ENCODE measurements at regions not wholly inside any gene's neighbourhood (a gene's known extent, or its start where the extent isn't known, plus 50 kb on each side); places are given as distances from the start of the nearest gene placed in this dataset.
"Not testable (repeated sequence)": the region's sequence is repeated elsewhere in the genome, so short reads cannot be mapped to it uniquely, and the experiment has no call there.

DNA sequence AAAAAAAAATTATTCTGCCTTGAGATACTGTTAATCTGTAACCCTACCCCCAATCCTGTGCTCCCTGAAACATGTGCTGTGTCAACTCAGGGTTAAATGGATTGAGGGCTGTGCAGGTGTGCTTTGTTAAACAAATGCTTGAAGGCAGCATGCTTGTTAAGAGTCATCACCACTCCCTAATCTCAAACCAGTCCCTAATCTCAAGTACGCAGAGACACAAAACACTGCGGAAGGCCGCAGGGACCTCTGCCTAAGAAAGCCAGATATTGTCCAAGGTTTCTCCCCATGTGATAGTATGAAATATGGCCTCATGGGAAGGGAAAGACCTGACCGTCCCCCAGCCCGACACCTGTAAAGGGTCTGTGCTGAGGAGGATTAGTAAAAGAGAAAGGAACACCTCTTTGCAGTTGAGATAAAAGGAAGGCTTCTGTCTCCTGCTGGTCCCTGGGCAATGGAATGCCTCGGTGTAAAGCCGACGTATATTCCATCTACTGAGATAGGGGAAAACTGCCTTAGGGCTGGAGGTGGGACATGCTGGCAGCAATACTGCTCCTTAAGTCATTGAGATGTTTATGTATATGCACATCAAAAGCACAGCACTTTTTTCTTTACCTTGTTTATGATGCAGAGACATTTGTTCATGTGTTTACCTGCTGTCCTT lies 402.6 kb downstream of the TBC1D32 start:
- DNase-seq (ENCODE audit: low read depth in 2 of 2, low spot score in 1 of 2), result not testable (repeated sequence)

DNA sequence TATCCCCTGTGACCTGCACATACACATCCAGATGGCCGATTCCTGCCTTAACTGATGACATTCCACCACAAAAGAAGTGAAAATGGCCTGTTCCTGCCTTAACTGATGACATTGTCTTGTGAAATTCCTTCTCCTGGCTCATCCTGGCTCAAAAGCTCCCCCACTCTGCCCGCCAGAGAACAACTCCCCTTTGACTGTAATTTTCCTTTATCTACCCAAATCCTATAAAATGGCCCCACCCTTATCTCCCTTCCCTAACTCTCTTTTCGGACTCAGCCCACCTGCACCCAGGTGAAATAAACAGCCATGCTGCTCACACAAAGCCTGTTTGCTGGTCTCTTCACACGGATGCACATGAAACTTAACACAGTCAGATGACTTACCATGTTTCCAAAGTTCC lies 403.8 kb downstream of the TBC1D32 start:
- not testable (repeated sequence) for DNase-seq (ENCODE audit: low read depth in 2 of 2, low spot score in 1 of 2)

DNA sequence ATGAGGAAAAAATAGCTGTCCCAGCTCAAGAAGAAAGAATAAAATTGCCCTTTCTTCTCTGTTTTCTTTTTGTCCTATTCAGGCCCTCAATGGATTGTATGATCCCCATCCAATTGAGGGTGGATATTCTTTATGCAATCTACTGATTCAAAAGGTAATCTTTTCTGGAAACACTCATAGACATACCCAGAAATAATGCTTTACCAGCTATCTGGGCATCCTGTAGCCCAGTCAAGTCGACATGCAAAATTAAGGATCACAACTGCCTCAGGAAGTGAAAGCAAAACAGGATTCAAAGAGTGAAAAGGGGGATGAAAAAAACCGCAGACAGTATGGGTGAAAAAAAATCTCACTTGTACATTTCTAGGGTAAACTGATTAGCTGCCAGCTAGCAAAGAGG lies 410.1 kb downstream of the TBC1D32 start:
- DNase-seq (ENCODE audit: low read depth in 2 of 2, low spot score in 1 of 2), result no peak

DNA sequence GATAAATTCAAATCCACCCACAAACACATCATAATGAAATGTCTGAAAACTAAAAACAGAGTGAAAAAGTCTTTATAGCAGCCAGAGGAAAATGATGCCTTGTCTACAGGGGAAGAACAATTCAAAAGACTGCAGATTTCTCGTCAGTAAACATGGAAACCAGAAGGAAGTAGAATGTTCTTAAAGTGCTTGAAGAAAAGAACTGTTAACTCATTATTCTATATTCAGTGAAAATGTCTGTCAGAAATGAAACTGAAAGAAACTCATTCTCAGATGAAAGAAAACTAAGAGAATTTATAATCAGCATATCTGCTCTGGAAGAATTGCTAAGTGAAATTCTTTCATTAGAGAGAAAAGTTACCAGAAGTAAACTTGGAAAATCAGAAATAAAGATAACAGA lies 416.1 kb downstream of the TBC1D32 start:
- no peak for DNase-seq (ENCODE audit: low read depth in 2 of 2, low spot score in 1 of 2)

DNA sequence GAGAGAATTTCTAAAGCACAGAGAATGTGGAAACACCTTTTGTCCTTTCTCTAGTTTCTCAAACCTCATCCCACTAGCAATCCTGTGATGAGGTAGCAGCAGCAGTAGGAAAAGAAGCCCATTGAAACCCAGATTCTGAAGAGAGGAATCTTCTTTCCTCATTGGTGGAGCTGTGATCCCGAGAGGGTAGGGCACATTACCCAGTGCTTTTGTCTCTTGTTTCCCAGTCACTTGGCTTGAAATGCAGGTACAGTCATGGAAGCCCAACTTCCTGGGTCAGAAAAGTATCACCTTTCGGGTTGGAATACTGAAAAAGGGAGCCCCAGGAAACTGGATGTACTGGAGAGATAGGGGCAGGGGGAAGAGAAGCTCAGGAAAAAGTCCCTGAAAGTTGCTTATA lies 417.4 kb downstream of the TBC1D32 start:
- DNase-seq (ENCODE audit: low read depth in 2 of 2, low spot score in 1 of 2), result no peak

DNA sequence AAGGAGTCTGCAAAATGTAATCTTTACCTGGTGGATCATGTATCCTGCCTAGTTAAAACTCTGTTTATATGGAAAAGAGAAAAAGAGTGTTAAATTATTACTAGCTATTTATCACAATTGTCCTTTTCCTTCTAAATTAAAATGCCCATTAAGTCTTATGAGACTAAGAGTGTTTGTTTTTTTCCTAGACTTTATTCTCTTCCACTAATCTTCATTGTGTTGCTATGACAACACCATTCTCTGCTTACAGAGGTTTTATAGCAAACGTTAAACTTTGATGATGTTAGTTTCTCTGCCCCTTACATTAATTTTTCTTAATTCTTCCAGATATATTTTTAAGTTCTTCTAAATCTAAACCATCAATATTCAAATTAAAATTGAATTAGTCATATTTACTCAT lies 420.8 kb downstream of the TBC1D32 start:
- no peak for DNase-seq (ENCODE audit: low read depth in 2 of 2, low spot score in 1 of 2)

DNA sequence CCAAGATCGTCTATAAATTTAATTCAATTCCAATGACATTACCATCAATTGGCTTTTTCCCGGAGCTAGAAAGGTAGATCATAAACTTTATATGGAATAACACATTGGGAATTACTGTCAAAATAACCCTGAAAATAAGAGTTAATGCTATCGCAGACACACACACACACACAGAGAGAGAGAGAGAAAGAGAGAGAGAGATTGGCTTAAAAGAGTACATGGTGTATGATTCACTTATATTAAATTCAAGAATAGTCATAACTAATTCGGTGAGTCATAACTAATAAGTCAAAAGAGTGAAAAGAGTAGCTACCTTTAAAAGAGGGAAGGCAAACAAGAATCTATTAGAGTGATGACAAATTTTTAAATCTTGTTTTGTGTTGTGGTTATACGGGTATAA lies 425.5 kb downstream of the TBC1D32 start:
- DNase-seq (ENCODE audit: low read depth in 2 of 2, low spot score in 1 of 2), result no peak

DNA sequence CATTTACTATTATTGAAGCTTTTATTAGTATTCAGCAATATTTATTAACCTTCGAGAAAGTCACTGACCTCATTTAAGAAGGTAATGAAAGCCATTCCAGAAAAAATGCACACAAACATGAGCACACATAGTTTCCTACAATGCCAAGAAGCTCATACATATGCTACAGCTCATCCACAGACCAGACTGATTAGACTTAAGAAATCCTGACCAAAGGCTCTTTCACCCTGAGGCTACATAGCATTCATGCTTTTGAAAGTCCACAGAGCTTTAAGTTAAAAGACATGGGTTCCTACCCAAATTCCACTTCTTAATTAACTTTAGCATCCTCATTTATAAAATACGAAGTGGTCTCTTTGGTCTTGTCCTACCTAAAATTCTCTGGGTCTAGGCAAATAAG lies 430.4 kb downstream of the TBC1D32 start:
- no peak for DNase-seq (ENCODE audit: low read depth in 2 of 2, low spot score in 1 of 2)

DNA sequence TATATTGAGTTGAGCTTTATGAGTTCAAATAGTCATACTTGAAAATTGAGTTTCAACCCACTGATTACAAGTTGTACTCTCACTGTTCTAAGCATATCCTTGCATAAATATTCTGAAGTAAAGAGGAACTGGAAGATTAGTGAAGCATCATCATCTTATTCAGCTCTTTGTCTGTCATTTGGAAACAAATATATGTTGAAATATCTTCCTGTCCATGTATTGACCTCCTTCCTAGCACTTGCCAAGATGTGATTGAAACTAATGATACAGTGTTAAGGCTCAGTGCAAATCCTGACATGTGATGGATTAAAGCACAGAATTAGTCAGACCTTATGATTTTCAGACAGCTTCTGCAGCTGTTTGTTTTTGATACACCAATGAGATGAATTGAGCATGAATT lies 434.3 kb downstream of the TBC1D32 start:
- no peak for DNase-seq (ENCODE audit: low read depth in 2 of 2, low spot score in 1 of 2)

DNA sequence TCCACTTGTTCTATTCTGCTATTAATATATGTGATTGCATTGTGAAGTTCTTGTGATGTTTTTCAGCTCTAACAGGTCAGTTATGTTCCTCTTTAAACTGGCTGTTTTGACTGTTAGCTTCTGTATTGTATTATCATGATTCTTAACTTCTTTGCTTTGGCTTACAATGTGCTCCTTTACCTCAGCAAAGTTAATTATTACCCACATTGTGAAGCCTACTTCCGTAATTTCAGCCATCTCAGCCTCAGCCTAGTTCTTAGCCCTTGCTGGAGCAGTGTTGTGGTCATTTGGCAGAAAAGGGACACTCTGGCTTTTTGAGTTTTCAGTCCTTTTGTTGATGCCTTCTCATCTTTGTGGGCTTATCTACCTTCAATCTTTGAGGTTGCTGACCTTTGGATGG lies 440.2 kb downstream of the TBC1D32 start:
- DNase-seq (ENCODE audit: low read depth in 2 of 2, low spot score in 1 of 2), result no peak

DNA sequence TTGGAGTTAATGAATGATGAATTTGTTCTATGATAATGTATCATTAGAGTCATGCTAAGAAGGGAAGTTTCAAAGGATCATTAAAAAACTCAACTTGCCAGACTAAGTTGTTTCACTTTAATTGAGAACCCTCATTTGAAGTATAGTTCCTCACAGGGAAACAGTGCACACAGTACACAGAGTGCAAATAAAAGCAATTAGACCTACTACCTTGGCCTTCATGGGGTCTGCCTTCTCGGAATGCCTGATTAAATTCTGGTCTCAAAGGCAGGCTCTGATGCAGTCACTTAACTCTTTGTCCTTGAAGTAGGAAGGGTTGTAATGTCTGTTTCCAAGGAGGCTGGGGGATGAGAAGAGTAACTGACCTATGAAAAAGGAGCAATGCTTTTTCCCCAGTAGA lies 457.3 kb downstream of the TBC1D32 start:
- DNase-seq (ENCODE audit: low read depth in 2 of 2, low spot score in 1 of 2), result no peak

DNA sequence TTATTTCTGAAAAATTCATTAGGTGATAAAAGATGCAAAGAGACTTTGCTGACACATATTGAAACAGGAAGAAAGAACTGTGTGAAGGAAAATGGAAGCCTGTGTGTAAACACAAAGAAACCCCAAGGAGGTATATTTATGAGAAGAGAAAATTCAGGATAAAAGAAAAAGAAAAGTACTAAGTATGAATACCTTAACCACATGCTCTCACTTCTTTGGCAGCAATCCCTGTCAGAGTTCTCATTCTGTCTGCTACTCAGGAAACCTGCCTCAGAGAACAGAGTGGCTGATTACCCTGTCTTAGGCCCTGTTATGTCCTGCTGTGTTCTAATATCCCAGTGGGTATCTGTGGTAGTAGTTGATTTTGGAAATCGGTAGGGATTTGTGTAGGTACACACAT lies 457.9 kb downstream of the TBC1D32 start:
- no peak for DNase-seq (ENCODE audit: low read depth in 2 of 2, low spot score in 1 of 2)

DNA sequence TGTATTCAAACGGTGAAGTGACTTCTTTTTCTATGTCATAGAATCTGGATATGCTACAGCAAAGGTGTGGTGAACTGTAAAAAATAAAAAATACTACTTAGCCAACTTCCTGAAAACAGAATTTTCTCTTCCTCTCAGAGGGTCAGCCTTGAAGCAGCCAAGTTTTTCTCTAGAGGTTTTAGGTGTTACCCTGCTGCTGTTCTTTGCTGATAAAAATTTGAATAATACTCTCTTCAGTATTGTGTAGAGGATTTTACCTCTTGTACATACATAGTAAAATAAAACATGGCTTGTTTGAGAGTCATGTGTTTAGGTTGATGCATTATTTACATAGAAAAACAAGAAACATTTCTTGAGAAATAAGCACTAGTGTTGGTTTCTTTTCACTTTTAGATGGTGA lies 458.4 kb downstream of the TBC1D32 start:
- no peak for DNase-seq (ENCODE audit: low read depth in 2 of 2, low spot score in 1 of 2)

DNA sequence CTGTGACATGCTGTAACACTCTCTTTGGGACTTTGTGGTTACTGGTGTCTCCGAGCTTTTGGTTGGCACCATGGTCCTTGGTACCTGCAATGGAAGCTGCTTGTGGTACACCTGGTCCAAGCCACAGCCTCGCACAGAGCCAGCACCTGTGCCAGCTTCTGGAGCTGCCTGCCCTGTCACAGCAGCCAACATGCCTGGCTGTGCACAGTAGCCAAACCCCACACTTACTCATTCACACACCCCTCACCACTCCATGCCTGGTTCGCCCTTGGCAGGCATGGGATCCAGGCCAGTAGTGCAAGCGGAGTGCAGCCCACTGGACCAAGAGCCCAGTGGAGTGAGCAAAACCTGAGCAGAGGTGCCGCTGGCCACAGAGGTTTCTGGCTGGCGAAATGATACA lies 459.9 kb downstream of the TBC1D32 start:
- DNase-seq (ENCODE audit: low read depth in 2 of 2, low spot score in 1 of 2), result no peak

DNA sequence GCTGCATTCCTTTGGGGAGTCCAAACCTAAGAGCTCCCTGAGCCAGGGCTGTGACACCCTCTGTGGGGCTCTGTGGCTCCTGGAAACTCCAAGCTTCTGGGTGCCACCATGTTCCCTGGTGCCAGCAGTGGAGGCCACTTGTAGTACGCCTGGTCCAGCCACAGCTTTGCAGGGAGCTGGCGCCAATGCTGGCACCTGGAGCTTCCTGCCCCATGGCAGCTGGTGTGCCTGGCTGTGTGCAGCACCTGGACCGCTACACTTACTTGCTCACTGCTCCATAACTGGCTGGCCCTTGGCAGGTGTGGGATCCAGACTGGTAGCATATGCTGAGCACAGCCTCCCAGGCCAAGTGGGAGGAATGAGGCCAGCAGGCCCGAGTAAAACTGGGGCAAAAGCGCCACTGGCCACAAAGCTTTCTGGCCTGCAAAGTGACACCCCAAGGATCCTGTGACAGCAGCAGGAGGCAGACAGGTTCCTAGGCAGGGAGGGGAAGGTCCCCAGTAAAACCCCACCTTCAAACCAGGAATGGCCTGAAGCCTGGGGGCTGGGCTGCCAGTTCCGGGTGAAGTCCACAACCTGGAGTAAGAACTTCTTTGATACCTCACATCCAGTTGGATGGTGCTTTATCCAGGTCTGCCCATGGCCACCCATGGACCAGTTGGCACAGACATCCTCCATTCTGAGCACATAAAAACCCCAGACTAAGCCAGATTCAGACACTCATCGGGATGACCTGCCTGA lies 461.0 kb downstream of the TBC1D32 start:
- DNase-seq (ENCODE audit: low read depth in 2 of 2, low spot score in 1 of 2), result no peak

DNA sequence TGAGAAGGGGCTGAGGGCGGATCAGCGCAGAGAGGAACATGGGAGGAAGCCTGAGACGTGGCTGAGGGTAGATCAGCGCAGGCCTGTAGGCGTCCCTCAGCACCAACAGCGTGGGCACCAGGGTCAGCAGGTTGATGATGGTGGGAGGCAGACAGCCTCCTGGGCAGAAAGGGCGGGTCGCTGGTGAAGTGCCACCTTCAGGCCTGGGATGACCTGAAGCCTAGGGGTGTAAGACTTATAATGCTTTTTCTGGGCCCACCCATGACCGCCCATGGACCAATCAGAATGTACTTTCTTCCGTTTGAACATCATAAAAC lies 462.1 kb downstream of the TBC1D32 start:
- DNase-seq (ENCODE audit: low read depth in 2 of 2, low spot score in 1 of 2), result no peak

DNA sequence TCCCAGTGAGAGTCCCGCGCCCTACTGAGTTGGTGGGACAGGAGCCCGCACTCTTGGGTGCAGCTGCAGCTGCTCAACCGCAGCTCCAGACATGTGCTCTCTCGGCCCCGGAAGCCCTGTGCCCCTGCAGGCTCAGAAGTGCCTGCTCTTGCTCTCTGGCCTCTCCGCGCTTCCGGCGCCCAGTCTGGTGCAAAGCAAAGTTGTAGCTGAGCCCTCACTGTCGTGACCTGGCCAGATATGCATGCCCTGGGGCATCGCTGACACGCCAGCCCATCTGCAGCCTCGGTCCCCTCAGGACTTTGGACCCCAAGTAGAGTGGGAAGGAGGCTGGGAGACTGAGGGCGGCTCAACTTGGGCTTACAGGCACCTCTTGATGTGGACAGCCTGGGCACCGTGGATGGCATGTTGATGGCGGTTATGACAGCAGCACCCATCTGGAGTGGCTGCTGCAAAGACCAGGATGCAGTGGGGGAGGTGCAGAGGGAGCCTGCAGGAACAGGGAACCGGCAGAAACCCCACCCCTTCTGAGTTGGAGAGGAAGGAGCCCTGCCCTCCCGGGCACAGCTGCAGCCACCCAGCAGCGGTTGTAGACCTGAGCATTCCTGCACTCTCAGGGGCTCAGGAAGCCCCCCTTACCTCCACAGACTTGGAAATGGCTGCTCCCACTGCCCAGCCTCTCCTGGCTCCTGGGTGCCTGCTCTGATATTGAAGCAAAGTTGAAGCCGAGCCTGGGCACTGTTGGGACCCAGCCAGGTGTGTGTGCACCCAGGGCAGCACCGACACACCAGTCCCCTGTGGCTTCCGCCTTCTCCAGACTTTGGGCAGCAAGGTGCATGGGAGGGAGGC lies 462.6 kb downstream of the TBC1D32 start:
- no peak for DNase-seq (ENCODE audit: low read depth in 2 of 2, low spot score in 1 of 2)

DNA sequence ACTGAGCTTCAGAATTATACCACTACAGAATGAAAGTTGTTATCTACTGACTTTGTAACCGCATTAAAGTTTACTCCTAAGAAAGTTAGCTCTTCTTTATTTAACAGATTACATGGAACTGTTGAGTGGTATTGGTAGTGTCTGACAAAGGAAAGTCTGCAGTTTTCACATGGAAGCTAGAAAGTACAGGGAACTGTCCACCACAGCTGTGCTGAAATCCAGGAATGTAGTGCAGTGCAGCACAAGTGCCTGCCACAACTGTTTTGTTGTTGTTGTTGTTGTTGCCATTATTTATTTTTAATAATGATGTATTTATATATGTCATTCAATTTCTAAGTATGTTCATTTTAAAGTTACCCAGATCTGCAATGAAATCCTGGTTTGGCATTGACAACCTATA lies 464.9 kb downstream of the TBC1D32 start:
- DNase-seq (ENCODE audit: low read depth in 2 of 2, low spot score in 1 of 2), result no peak

DNA sequence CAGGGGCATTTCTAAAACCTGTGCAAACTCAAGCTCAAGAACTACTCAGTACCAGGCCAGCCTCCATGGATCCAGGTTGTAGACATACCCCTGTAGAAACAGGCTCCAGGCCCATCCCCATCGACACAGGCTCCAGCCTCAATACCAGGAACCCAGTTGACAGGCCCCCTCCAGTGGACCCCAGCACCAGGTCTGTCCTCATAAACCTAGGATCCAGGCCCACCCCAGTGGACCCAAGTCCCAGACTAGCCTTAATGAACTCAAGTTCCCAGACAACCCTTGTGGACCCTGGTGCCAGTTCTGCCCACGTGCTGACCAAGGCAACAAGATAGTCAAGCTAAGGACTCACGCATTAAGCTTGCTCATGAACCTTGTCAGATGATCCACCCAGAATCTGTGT lies 476.9 kb downstream of the TBC1D32 start:
- DNase-seq (ENCODE audit: low read depth in 2 of 2, low spot score in 1 of 2), result no peak

DNA sequence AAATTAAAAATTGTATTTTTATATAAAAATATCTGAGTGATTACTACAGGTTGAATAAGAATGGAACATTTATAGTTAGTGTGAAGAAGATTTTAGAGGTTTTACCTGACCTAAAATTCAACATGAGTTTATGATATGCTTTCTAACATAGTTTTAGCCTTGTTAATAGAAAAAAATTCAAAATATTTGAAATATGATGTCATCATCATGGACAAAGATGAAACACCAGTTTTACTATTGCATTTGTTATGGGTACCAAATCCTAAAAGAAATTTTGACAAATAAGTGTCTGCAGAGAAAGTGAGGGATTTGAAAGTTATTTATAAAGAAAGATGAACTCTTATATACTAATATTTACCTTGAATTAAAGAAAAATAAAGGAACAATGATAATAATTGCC lies 479.7 kb downstream of the TBC1D32 start:
- no peak for DNase-seq (ENCODE audit: low read depth in 2 of 2, low spot score in 1 of 2)

DNA sequence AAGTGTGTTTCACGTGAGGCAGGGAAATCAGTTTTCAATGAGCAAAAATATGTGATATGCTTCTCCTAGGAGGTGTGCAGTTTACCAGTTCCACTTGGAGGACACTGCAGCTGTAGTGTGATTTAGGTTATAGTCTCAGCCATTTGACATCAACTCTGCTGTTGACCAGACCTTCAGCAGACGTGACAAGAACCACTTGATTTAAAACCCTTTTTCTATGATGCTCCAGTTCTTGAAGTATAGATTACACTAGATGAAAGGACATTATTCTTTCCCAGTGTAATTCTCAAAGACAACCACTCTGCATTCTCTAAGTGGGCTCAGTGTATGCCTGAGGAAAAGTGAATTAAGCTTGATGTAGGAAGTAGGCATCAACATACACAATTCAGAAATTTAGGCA lies 480.8 kb downstream of the TBC1D32 start:
- DNase-seq (ENCODE audit: low read depth in 2 of 2, low spot score in 1 of 2), result no peak

DNA sequence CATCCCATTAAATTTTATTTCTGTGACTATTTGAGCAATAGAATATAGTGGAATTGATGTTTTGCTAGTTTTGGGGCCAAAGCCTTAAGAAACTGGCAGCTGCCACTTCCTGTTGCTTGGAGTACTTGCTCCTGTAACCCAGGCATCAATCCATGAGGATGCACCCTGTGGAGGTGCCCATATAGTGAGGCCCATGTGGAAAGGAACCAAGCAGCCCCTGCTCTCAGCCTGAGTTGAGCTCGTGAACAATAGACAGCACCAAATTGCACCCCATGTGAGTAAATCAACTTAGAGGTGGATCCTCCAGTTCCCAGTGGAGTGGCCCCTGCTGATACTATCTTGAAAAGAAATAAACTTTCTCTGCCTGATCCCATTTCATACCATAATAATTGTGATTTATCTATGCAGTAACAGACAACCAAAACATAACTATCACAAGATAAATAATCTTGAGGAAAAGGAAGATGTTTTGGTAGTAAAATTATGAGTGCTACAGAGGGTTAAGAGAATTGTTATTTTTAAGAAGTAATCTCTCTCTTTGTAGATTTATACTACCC lies 481.9 kb downstream of the TBC1D32 start:
- no peak for DNase-seq (ENCODE audit: low read depth in 2 of 2, low spot score in 1 of 2)

Data from stimulated activated CD8-positive, alpha-beta memory T cell treated with anti-CD3 and anti-CD28 coated beads, Interleukin-4, amount 100 ng/mL, for 1 hour (primary cell).